Keratinocyte (primary cell): ENCODE measurements at regions not wholly inside any gene's neighbourhood (a gene's known extent, or its start where the extent isn't known, plus 50 kb on each side); places are given as distances from the start of the nearest gene placed in this dataset.
A peak's percentile ranks its signal among the peaks of the same experiment; 100 is the strongest.

Experiments used
- DNase-seq: peaks from one replicate; pipeline ENCODE4 v3.0.0-alpha.2; 2011; ENCODE audit warnings: low read depth, missing footprints, low spot score
- FAIRE-seq: peaks from 2 replicates; lab custom pipeline; 2011; peaks lifted over from hg19 to GRCh38; lab: Jason Lieb, UNC
- H2AFZ ChIP-seq: 2 replicates; pipeline ENCODE4 v1.6.0; 2012; ENCODE audit warnings: low read length, control low read depth, inconsistent platforms; ENCODE audit not compliant: control insufficient read depth
- H3K27ac ChIP-seq: 2 replicates; pipeline ENCODE4 v1.5.1; 2011; ENCODE audit warnings: low read length; ENCODE audit not compliant: control insufficient read depth, insufficient read depth
- H3K27me3 ChIP-seq: 3 replicates; pipeline ENCODE4 v1.6.0; 2011; ENCODE audit warnings: low read length; ENCODE audit not compliant: control insufficient read depth, insufficient read depth; ENCODE audit errors: extremely low read depth
- H3K36me3 ChIP-seq, 2 experiments: 2 replicates in 1 of 2; 3 replicates in 1 of 2; pipeline ENCODE4 v1.5.1; 2011; ENCODE audit warnings: low read length in 2 of 2, mild to moderate bottlenecking in 1 of 2; ENCODE audit not compliant: control insufficient read depth in 2 of 2, insufficient read depth in 2 of 2; ENCODE audit errors: extremely low read depth in 1 of 2
- H3K4me1 ChIP-seq: 3 replicates; pipeline ENCODE4 v1.5.1; 2011; ENCODE audit warnings: low read length; ENCODE audit not compliant: control insufficient read depth, insufficient read depth; ENCODE audit errors: extremely low read depth
- H3K4me2 ChIP-seq: 3 replicates; pipeline ENCODE4 v1.6.0; 2011; ENCODE audit warnings: low read depth, low read length; ENCODE audit not compliant: control insufficient read depth, insufficient read depth; ENCODE audit errors: extremely low read depth
- H3K4me3 ChIP-seq, 3 experiments: fragments of 200-600 bp in 1 of 3; sonication (generic) in 1 of 3; 2 replicates in 2 of 3; 3 replicates in 1 of 3; pipeline ENCODE4 v1.5.1; 2011 to 2016; ENCODE audit warnings: low read length in 3 of 3, mild to moderate bottlenecking in 3 of 3, control low read depth in 2 of 3, inconsistent platforms in 1 of 3, low read depth in 1 of 3, mixed read lengths in 1 of 3, mixed run types in 1 of 3, moderate library complexity in 1 of 3; ENCODE audit not compliant: control insufficient read depth in 2 of 3, insufficient read depth in 2 of 3; ENCODE audit errors: extremely low read depth in 1 of 3
- H3K79me2 ChIP-seq: 2 replicates; pipeline ENCODE4 v1.6.0; 2012; ENCODE audit warnings: low read length; ENCODE audit not compliant: control insufficient read depth, insufficient read depth
- H3K9ac ChIP-seq: 3 replicates; pipeline ENCODE4 v1.6.0; 2011; ENCODE audit warnings: low read length; ENCODE audit not compliant: control insufficient read depth, insufficient read depth; ENCODE audit errors: extremely low read depth
- H3K9me1 ChIP-seq: 3 replicates; pipeline ENCODE4 v1.6.0; 2011; ENCODE audit warnings: low read length; ENCODE audit not compliant: control insufficient read depth, insufficient read depth; ENCODE audit errors: extremely low read depth
- H3K9me3 ChIP-seq: 2 replicates; pipeline ENCODE4 v1.5.1; 2012; ENCODE audit warnings: low read depth, low read length; ENCODE audit not compliant: control insufficient read depth
- H4K20me1 ChIP-seq: 3 replicates; pipeline ENCODE4 v1.6.0; 2011; ENCODE audit warnings: low read length; ENCODE audit not compliant: control insufficient read depth, insufficient read depth; ENCODE audit errors: extremely low read depth
- EZH2 ChIP-seq: IDR thresholded peaks from one replicate; pipeline ENCODE4 v1.6.1; 2012; ENCODE audit warnings: inconsistent platforms, mild to moderate bottlenecking, low read length, moderate library complexity
- dilution Hi-C: fragments of 300-500 bp; cut with MboI; formaldehyde crosslinking; loops from one replicate; pipeline ENCODE4 v1.7.0; 2020; ENCODE audit warnings: low sequenced_read_pairs; ENCODE audit not compliant: extremely low pct_ligation_motif_present
- TF ChIP-seq, protein P1 (sequence below), 3 experiments: IDR thresholded peaks in 1 of 3; conservative IDR thresholded peaks in 1 of 3; optimal IDR thresholded peaks in 1 of 3; 2 replicates in 2 of 3; 3 replicates in 1 of 3; pipeline versions ENCODE3 to v1.5.1; 2011; ENCODE audit warnings: low read length in 3 of 3, mild to moderate bottlenecking in 3 of 3, moderate library complexity in 2 of 3, control low read depth in 1 of 3, inconsistent platforms in 1 of 3; ENCODE audit not compliant: insufficient read depth in 2 of 3; ENCODE audit errors: extremely low read depth in 1 of 3

DNA sequence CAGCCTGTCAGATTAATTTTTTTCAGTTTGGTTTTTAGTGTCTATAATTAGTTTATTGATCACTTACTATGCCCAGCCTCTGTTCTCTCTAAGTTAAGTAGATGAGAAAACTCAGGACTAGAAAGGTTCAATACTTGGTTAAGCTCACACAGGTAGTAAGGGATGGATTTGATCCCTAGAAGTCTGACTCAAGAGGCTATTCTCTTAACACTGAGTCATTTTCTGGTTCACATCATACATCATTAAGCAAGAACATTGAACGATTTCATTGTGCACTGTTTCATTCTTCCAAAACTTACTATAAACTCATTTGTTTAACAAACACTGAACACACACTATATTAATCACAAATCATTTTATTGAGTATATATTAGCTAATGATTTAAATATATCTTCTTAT is 54.1 kb upstream of the SLC38A11 start:
- Histone ChIP-seq H3K4me2 (peak overlapping the region; percentile 88), H3K9me1 (no peaks in the 10 kb centered on the region), H3K79me2 (no peaks in the 10 kb centered on the region), H3K9ac (peak overlapping the region; percentile 28), H3K4me3 (peak overlapping the region in 1 of 3 experiments; percentile 11), H3K36me3 (no peaks in the 10 kb centered on the region), H2AFZ (no peak overlapping the region), H4K20me1 (no peaks in the 10 kb centered on the region), H3K9me3 (no peaks in the 10 kb centered on the region), H3K4me1 (peaks cover 30% of the 10 kb centered on the region), H3K27me3 (no peaks in the 10 kb centered on the region), H3K27ac (peak overlapping the region; percentile 77)
- peak; percentile 89 for FAIRE-seq
- peak; percentile 38 for DNase-seq
- no peak for TF ChIP-seq EZH2
- TF ChIP-seq, protein P1, sequence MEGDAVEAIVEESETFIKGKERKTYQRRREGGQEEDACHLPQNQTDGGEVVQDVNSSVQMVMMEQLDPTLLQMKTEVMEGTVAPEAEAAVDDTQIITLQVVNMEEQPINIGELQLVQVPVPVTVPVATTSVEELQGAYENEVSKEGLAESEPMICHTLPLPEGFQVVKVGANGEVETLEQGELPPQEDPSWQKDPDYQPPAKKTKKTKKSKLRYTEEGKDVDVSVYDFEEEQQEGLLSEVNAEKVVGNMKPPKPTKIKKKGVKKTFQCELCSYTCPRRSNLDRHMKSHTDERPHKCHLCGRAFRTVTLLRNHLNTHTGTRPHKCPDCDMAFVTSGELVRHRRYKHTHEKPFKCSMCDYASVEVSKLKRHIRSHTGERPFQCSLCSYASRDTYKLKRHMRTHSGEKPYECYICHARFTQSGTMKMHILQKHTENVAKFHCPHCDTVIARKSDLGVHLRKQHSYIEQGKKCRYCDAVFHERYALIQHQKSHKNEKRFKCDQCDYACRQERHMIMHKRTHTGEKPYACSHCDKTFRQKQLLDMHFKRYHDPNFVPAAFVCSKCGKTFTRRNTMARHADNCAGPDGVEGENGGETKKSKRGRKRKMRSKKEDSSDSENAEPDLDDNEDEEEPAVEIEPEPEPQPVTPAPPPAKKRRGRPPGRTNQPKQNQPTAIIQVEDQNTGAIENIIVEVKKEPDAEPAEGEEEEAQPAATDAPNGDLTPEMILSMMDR (optimal IDR thresholded peaks at IDR 0.05 in 1 of 3, IDR thresholded peaks at IDR 0.05 in 1 of 3, conservative IDR thresholded peaks at IDR 0.05 in 1 of 3; ENCODE audit: extremely low read depth in 1 of 3, insufficient read depth in 2 of 3, low read length in 3 of 3): no peak
- dilution Hi-C loops: no loop called here

DNA sequence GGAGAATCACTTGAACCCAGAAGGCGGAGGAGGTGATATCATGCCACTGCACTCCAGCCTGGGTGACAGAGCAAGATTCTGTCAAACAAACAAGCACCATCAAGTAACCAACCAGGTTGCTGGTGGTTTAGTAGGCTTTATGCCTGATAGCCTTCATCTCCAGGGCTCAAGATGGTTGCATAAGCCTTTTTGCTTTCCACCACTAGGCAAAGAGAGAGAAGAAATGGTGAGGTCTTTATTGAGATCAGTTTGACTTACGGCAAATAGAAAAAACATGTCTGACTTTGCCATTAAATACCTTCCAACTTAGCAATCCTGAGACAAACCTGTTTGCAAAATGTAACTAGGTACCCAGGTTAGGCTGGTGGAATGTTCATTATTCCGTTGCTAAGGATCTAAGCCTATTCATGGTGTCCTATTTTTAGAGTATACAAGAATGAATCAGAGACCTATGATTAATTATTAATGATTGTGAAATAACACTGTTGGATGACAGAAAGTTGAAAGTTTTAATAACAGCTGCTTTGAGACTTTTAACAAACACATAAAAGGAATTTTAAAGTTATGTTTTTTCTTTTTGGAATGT is 53.5 kb upstream of the SLC38A11 start:
- H3K4me1 ChIP-seq: peaks cover 30% of the 10 kb centered on the region
- TF ChIP-seq, protein P1 (optimal IDR thresholded peaks at IDR 0.05 in 1 of 3, IDR thresholded peaks at IDR 0.05 in 1 of 3, conservative IDR thresholded peaks at IDR 0.05 in 1 of 3; ENCODE audit: extremely low read depth in 1 of 3, insufficient read depth in 2 of 3, low read length in 3 of 3): peak in 1 of 3 experiments; percentile 6
- TF ChIP-seq EZH2: no peak
- peak overlapping the region; percentile 86 for H3K27ac ChIP-seq
- FAIRE-seq (peak; percentile 97), DNase-seq (peak; percentile 90)
- H3K4me3 ChIP-seq: peak overlapping the region in 1 of 3 experiments; percentile 11
- H3K4me2 ChIP-seq: peak overlapping the region; percentile 88
- H4K20me1 ChIP-seq: no peaks in the 10 kb centered on the region
- peak overlapping the region; percentile 50 for H3K9ac ChIP-seq
- no peaks in the 10 kb centered on the region for H3K27me3 ChIP-seq
- peak overlapping the region; percentile 85 for H2AFZ ChIP-seq
- H3K9me3 ChIP-seq: no peaks in the 10 kb centered on the region
- H3K9me1 ChIP-seq: no peaks in the 10 kb centered on the region
- no peaks in the 10 kb centered on the region for H3K79me2 ChIP-seq
- H3K36me3 ChIP-seq: no peaks in the 10 kb centered on the region
- dilution Hi-C loops: no loop called here
